GM10248 (cell line): ENCODE measurements at regions not wholly inside any gene's neighbourhood (a gene's known extent, or its start where the extent isn't known, plus 50 kb on each side); places are given as distances from the start of the nearest gene placed in this dataset.

ENCODE experiments used
- CTCF ChIA-PET: fragments of 300-600 bp; sonication (Branson Sonifier 250); formaldehyde crosslinking; extraction: SDS; loops from one replicate; lab custom pipeline; 2021; ENCODE audit warnings: antibody characterized with exemption; lab: Yijun Ruan, JAX
- POLR2A ChIA-PET: fragments of 350-650 bp; sonication (Branson Sonifier 250); formaldehyde crosslinking; extraction: SDS; loops from one replicate; lab custom pipeline; 2020; ENCODE audit warnings: antibody characterized with exemption; lab: Yijun Ruan, JAX
- DNase-seq: peaks from one replicate; pipeline ENCODE4 v3.0.0; 2012; ENCODE audit errors: extremely low spot score
- CTCF ChIP-seq: IDR thresholded peaks from 2 replicates; pipeline ENCODE4 v1.5.1; 2012; ENCODE audit warnings: mild to moderate bottlenecking, low read depth; ENCODE audit errors: extremely low read depth, missing control alignments, control extremely low read depth

DNA sequence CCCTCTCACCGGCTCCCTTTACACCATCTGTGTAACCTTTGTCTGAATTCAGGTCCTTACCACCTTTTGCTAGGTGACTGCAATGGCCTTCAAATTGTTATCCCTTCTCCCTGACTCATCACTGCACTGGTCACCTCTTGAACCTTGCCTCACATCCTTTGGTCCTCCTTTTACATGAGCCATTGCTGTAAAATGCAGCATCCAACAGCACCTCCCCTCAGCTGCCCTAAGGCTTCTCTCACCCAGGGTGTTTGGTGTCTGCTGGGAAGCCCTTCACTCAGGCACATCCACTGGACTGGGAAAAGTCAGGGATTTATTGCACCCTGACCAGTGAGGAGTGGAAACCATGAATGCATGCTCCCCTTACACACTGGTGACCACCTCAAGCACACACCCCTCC lies 192.5 kb upstream of the GATB start:
- ChIA-PET CTCF (no interaction called here), POLR2A (no interaction called here)
- DNase-seq, result no peak
- no peak for TF ChIP-seq CTCF

DNA sequence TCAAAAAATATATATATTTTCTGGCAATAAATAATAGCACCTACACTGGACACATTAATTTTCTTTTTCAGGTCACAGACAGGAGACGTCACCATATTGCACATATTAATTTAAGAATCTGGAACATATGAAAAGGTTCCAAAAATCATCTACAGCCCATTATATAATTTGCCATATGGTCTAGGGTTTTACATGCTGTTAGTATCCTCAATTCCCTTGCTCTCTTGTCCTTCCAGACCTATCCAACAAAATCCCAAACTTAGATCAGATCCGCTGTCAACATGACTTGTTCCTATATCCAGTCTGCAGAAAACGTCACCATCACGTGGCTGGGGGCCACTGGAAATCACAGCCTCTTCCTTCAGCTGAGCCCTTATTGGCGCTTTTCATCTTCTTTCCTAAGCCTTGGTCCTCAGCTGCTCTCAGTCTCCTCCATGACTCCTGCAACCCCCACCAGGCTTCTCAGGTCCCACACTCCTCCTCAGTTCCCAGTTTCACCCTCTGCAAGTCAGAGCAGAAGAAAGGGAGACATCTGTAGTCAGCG lies 192.0 kb upstream of the GATB start:
- DNase-seq, result no peak
- TF ChIP-seq CTCF, result no peak
- ChIA-PET CTCF (no interaction called here), POLR2A (no interaction called here)

GRCh38 chr4:151952137-151952536 lies 191.3 kb upstream of the GATB start:
- TF ChIP-seq CTCF, result no peak
- no peak for DNase-seq
- ChIA-PET POLR2A (no interaction called here), CTCF (no interaction called here)

- no peak for TF ChIP-seq CTCF
- DNase-seq, result no peak
- CTCF ChIA-PET, result no interaction called here
- POLR2A ChIA-PET, result no interaction called here
These were observed 190.9 kb upstream of the GATB start for GRCh38 chr4:151951671-151952050.

GRCh38 chr4:151950993-151951670 lies 190.3 kb upstream of the GATB start:
- CTCF ChIA-PET, result interaction anchor here (1.6 kb wide), 1 partner anchor 15 kb away, joined by 3 read pairs; no protein-coding TSS in a partner anchor
- no peak for DNase-seq
- no peak for TF ChIP-seq CTCF
- POLR2A ChIA-PET, result no interaction called here

GRCh38 chr4:151948351-151949016 lies 187.7 kb upstream of the GATB start:
- ChIA-PET POLR2A (no interaction called here), CTCF (no interaction called here)
- DNase-seq, result no peak
- no peak for TF ChIP-seq CTCF
